Neural cell (in vitro differentiated cells): ENCODE measurements at regions not wholly inside any gene's neighbourhood (a gene's known extent, or its start where the extent isn't known, plus 50 kb on each side); places are given as distances from the start of the nearest gene placed in this dataset.

ENCODE experiments used
- H2AFZ ChIP-seq: fragments of 200-600, 300-800 bp; sonication (generic), shearing (Covaris generic); 2 replicates; pipeline ENCODE4 v1.6.0; 2014; ENCODE audit warnings: low read depth, mild to moderate bottlenecking, antibody characterized with exemption, low read length, moderate library complexity
- H3F3A ChIP-seq: fragments of 200-600 bp; shearing (Covaris generic); 2 replicates; pipeline ENCODE4 v1.6.1; 2016; ENCODE audit warnings: mild to moderate bottlenecking, moderate library complexity, mixed read lengths, antibody characterized with exemption, low read length; ENCODE audit not compliant: insufficient read depth, poor library complexity, severe bottlenecking
- H3K27ac ChIP-seq: fragments of 200-600, 300-800 bp; sonication (generic), shearing (Covaris generic); 2 replicates; pipeline ENCODE4 v1.5.1; 2014; ENCODE audit warnings: mild to moderate bottlenecking, low read length, moderate library complexity
- H3K27me3 ChIP-seq: fragments of 300-800, 200-600 bp; sonication (generic), shearing (Covaris generic); 2 replicates; pipeline ENCODE4 v1.6.0; 2014; ENCODE audit warnings: mild to moderate bottlenecking, low read depth, low read length, moderate library complexity; ENCODE audit not compliant: insufficient read depth
- H3K36me3 ChIP-seq: fragments of 300-800, 200-600 bp; sonication (generic), shearing (Covaris generic); 2 replicates; pipeline ENCODE4 v1.5.1; 2014; ENCODE audit warnings: mild to moderate bottlenecking, antibody characterized with exemption, low read length, moderate library complexity; ENCODE audit not compliant: insufficient read depth
- H3K4me2 ChIP-seq: fragments of 300-800, 200-600 bp; sonication (generic), shearing (Covaris generic); 2 replicates; pipeline ENCODE4 v1.6.0; 2014; ENCODE audit warnings: mild to moderate bottlenecking, low read length
- H3K4me3 ChIP-seq: fragments of 300-800, 200-600 bp; sonication (generic), shearing (Covaris generic); 2 replicates; pipeline ENCODE4 v1.5.1; 2014; ENCODE audit warnings: mild to moderate bottlenecking, low read length, moderate library complexity
- H3K79me2 ChIP-seq: fragments of 200-600 bp; shearing (Covaris generic); replicated peaks from 2 replicates; pipeline ENCODE4 v1.6.0; 2014; ENCODE audit warnings: mild to moderate bottlenecking, low read length, moderate library complexity; ENCODE audit not compliant: insufficient read depth
- H3K9ac ChIP-seq: fragments of 300-800, 200-600 bp; sonication (generic), shearing (Covaris generic); 2 replicates; pipeline ENCODE4 v1.6.1; 2016; ENCODE audit warnings: mild to moderate bottlenecking, low read length, mixed read lengths
- H3K9me2 ChIP-seq: fragments of 200-600 bp; shearing (Covaris generic); 2 replicates; pipeline ENCODE4 v1.6.1; 2016; ENCODE audit warnings: mild to moderate bottlenecking, low read length, mixed read lengths; ENCODE audit not compliant: insufficient read depth
- H3K9me3 ChIP-seq: fragments of 200-600, 300-800 bp; sonication (generic), shearing (Covaris generic); 2 replicates; pipeline ENCODE4 v1.6.1; 2016; ENCODE audit warnings: mild to moderate bottlenecking, mixed run types, low read length, moderate library complexity, mixed read lengths
- H4K20me1 ChIP-seq: fragments of 200-600 bp; shearing (Covaris generic); 2 replicates; pipeline ENCODE4 v1.6.1; 2016; ENCODE audit warnings: mild to moderate bottlenecking, mixed run types; ENCODE audit not compliant: insufficient read depth
- CTCF ChIP-seq: fragments of 450-650 bp; IDR thresholded peaks from 2 replicates; pipeline ENCODE4 v1.5.1; 2014; ENCODE audit warnings: antibody characterized with exemption, mild to moderate bottlenecking, moderate library complexity; ENCODE audit not compliant: poor library complexity, severe bottlenecking
- EP300 ChIP-seq: fragments of 450-650 bp; conservative IDR thresholded peaks from 2 replicates; pipeline ENCODE4 v1.6.1; 2014; ENCODE audit warnings: antibody characterized with exemption, mild to moderate bottlenecking, moderate library complexity; ENCODE audit not compliant: poor library complexity, severe bottlenecking
- EZH2 ChIP-seq: fragments of 200-600, 300-800 bp; shearing (Covaris generic), sonication (generic); IDR thresholded peaks from 2 replicates; pipeline ENCODE4 v1.6.1; 2014; ENCODE audit warnings: antibody characterized with exemption, low read length, borderline replicate concordance, mild to moderate bottlenecking; ENCODE audit not compliant: insufficient read depth, poor library complexity, severe bottlenecking
- MXI1 ChIP-seq: fragments of 450-650 bp; conservative IDR thresholded peaks from 2 replicates; pipeline ENCODE4 v1.6.1; 2014; ENCODE audit warnings: antibody characterized with exemption, mild to moderate bottlenecking; ENCODE audit not compliant: poor library complexity, severe bottlenecking
- POLR2AphosphoS5 ChIP-seq: IDR thresholded peaks from 2 replicates; pipeline ENCODE4 v1.6.1; 2012
- RAD21 ChIP-seq: fragments of 450-650 bp; conservative IDR thresholded peaks from 2 replicates; pipeline ENCODE4 v1.6.1; 2014; ENCODE audit warnings: antibody characterized with exemption, mild to moderate bottlenecking, moderate library complexity
- SMC3 ChIP-seq: fragments of 450-650 bp; conservative IDR thresholded peaks from 2 replicates; pipeline ENCODE4 v1.6.1; 2014; ENCODE audit warnings: antibody characterized with exemption, mild to moderate bottlenecking, moderate library complexity; ENCODE audit not compliant: poor library complexity
- TAF1 ChIP-seq: IDR thresholded peaks from 2 replicates; pipeline ENCODE4 v1.6.1; 2012; ENCODE audit warnings: low read depth
- TF ChIP-seq, protein P1 (sequence below): IDR thresholded peaks from 2 replicates; pipeline ENCODE4 v1.6.1; 2012; ENCODE audit warnings: borderline replicate concordance

DNA sequence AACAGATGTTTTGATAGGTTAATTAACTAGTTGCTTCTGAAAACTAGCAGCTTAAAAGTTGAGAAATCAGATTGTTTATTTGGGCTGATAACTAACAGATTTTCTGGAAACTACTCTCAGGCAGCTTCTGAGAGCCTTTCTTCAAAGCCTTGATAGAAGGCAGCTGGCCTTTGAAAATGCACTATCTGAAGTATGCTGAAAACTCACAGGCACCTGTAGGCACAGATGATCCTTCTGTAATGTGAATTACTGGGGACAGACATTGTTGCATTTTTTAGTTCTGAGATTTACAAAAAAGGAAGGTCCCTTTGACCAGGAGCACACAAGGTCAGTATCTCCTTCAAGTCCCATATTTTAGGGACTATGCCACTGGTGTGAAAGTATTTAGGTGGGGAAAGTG, 460.8 kb upstream of the CNTN5 start:
- Histone ChIP-seq H3K36me3 (no peaks in the 10 kb centered on the region), H3K27ac (no peak overlapping the region), H3K79me2 (no peaks in the 10 kb centered on the region), H3K4me2 (no peak overlapping the region), H3F3A (no peaks in the 10 kb centered on the region), H3K9me3 (no peaks in the 10 kb centered on the region), H3K4me3 (no peak overlapping the region), H3K27me3 (no peaks in the 10 kb centered on the region), H2AFZ (no peak overlapping the region), H3K9me2 (no peaks in the 10 kb centered on the region), H4K20me1 (no peaks in the 10 kb centered on the region), H3K9ac (no peak overlapping the region)
- TF ChIP-seq SMC3 (no peak), CTCF (no peak), EP300 (no peak)

DNA sequence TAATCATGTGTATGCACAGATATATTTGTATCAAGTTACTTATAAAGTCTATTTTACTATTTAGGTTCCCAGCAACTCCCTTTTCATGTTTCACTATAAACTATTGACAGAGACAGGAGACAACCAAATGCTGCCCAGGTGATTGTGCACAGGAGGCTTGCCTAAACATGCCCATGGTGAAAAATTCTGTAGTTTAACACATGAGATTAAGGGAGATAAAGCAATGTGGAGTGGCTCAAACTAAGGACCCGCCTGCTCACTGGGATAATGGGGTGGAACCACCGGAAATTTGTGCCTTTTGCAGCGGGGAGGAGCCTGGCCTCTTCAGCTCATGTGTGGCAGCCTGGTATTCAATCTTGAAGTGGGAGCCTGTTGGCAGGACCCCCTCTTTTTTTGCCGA, 459.5 kb upstream of the CNTN5 start:
- Histone ChIP-seq H3K4me3 (no peak overlapping the region), H3K9me2 (no peaks in the 10 kb centered on the region), H3K27me3 (no peaks in the 10 kb centered on the region), H3K27ac (no peak overlapping the region), H3K4me2 (no peak overlapping the region), H3K9ac (no peak overlapping the region), H3K79me2 (no peaks in the 10 kb centered on the region), H4K20me1 (no peaks in the 10 kb centered on the region), H2AFZ (no peak overlapping the region), H3K9me3 (no peaks in the 10 kb centered on the region), H3F3A (no peaks in the 10 kb centered on the region), H3K36me3 (no peaks in the 10 kb centered on the region)
- TF ChIP-seq EP300 = no peak
- no peak for TF ChIP-seq CTCF
- TF ChIP-seq RAD21 = no peak
- TF ChIP-seq SMC3 = no peak
- no peak for TF ChIP-seq POLR2AphosphoS5
- TF ChIP-seq, protein P1, sequence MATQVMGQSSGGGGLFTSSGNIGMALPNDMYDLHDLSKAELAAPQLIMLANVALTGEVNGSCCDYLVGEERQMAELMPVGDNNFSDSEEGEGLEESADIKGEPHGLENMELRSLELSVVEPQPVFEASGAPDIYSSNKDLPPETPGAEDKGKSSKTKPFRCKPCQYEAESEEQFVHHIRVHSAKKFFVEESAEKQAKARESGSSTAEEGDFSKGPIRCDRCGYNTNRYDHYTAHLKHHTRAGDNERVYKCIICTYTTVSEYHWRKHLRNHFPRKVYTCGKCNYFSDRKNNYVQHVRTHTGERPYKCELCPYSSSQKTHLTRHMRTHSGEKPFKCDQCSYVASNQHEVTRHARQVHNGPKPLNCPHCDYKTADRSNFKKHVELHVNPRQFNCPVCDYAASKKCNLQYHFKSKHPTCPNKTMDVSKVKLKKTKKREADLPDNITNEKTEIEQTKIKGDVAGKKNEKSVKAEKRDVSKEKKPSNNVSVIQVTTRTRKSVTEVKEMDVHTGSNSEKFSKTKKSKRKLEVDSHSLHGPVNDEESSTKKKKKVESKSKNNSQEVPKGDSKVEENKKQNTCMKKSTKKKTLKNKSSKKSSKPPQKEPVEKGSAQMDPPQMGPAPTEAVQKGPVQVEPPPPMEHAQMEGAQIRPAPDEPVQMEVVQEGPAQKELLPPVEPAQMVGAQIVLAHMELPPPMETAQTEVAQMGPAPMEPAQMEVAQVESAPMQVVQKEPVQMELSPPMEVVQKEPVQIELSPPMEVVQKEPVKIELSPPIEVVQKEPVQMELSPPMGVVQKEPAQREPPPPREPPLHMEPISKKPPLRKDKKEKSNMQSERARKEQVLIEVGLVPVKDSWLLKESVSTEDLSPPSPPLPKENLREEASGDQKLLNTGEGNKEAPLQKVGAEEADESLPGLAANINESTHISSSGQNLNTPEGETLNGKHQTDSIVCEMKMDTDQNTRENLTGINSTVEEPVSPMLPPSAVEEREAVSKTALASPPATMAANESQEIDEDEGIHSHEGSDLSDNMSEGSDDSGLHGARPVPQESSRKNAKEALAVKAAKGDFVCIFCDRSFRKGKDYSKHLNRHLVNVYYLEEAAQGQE = no peak
- no peak for TF ChIP-seq MXI1
- TF ChIP-seq TAF1 = no peak
- TF ChIP-seq EZH2 = no peak
